GM21367 (cell line): ENCODE measurements at regions not wholly inside any gene's neighbourhood (a gene's known extent, or its start where the extent isn't known, plus 50 kb on each side); places are given as distances from the start of the nearest gene placed in this dataset.

ENCODE experiments used
- ATAC-seq: cut with Tn5 transposase; IDR thresholded peaks from one replicate; pipeline ENCODE4 v1.9.1; 2021; ENCODE audit not compliant: unreplicated experiment

GRCh38 chr6:144855375-144855774 is 570.2 kb downstream of the UTRN start:
- no peak for ATAC-seq

- no peak for ATAC-seq
These were observed 570.8 kb downstream of the UTRN start for GRCh38 chr6:144855812-144856531.

DNA sequence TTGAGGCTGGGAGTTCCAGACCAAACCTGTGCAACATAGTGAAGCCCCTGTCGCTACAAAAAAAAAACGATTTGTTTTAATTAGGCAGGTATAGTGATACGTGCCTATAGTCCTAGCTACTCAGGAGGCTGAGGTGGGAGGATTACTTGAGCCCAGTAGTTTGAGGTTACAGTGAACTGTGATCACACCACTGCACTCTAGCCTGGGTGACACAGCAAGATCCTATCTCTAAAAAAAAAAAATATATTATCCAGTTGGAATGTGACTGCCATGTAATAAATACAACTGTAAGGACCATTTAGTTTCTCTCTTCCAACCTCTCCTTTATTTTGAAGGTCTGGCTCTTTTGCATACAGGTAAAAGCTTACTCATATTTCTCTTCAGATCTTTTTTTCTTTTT is 571.5 kb downstream of the UTRN start:
- no peak for ATAC-seq

GRCh38 chr6:144857086-144857485 is 572.0 kb downstream of the UTRN start:
- ATAC-seq, result no peak

GRCh38 chr6:144862769-144863168 is 577.6 kb downstream of the UTRN start:
- no peak for ATAC-seq

GRCh38 chr6:144867761-144868160 is 582.6 kb downstream of the UTRN start:
- ATAC-seq, result no peak

DNA sequence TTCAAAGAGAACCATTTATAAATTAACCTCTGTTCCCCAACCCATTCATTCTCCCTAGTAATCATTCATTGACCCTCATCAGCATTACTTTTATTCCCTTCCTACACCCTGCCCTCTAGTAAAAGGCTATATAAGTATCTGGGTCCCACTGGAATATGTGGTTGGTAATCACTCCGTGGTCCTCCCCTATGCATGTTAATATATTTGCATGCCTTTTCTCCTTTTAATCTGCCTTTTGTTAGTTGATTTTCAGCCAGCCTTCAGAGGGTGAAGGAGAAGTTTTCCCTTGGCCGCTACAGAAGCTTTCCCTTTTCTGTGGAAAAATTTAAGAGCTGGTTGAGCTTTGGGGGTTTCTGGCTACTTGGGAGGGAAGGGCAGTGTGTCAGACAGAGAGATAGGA is 585.6 kb downstream of the UTRN start:
- ATAC-seq, result no peak

GRCh38 chr6:144873623-144874378 is 588.7 kb downstream of the UTRN start:
- no peak for ATAC-seq

GRCh38 chr6:144876689-144877088 is 591.6 kb downstream of the UTRN start:
- ATAC-seq, result no peak

GRCh38 chr6:144877118-144877517 is 592.0 kb downstream of the UTRN start:
- no peak for ATAC-seq

DNA sequence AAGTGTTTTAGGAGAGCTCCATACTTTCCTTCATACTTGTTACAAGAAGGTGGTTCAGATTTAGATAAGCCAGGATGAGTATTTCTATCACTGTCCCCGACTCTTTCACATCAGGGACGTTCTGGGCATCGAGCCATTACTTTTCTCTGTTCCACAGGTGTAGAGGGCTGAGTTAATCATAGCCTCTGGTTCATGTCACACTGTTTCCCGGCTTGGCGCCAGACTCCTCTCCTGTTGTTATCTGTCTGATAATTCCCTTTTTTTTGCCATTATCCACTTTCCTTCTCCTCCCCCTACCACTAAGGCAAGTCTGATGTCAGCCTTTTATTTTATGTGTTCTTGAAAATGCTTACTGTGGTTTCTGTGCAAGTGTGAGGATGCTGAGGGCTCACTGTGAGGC is 593.4 kb downstream of the UTRN start:
- no peak for ATAC-seq

GRCh38 chr6:144879436-144879835 is 594.3 kb downstream of the UTRN start:
- ATAC-seq, result no peak

- ATAC-seq, result no peak
These were observed 597.3 kb downstream of the UTRN start for GRCh38 chr6:144882425-144882824.

DNA sequence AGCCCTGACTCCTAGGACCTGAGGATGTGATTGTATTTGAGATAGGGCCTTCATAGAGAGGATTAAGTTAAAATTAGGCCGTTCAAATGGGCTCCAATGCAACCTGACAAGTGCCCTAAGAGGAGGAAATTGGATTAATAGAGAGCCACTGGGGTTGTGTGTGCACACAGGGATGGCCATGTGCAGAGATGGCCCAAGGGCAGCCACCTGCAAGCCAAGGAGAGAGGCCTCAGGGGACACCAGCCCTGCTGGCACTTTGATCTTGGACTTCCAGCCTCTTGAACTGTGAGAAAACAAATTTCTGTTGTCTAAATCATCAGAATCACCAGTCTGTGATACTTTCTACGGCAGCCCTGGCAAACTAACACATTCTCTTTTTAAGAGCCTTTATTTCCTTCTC is 598.8 kb downstream of the UTRN start:
- no peak for ATAC-seq

DNA sequence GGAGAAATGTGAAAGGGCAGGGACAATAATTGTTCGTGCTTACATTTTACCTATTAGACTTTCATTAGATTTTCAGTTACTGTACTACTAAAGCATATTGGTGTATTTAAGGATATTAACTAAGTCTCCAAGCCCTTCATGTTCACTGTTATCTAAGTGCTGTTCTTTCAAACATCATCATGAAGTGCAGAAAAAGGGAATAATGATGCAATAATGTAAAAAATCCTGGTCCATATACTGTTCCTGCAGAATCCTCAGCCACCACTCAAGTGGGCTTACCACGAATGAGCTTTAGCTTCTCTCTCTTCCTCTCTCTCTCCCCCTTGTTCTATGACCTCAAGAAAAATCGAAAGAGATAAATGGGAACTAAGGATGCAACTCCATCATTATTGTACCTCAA is 600.7 kb downstream of the UTRN start:
- no peak for ATAC-seq

DNA sequence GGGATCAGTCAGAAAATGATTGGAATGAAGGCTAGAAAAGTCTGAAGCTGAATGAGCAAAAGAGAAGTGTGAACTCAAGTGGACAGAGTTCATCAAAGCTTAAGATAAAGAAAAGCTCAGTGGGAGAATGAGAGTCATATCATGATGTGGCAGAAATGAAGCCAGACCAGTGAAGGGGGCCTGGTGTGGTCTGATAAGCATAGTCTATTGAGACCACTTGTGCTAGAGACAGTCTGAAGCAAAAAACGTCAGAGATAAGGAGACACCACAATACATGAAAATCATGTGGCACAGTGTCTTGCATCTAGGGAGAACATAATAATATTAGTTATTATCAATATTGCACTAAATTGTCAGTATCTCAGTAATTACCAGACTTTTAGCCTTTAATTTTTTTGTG is 601.5 kb downstream of the UTRN start:
- no peak for ATAC-seq

- ATAC-seq, result no peak
These were observed 603.5 kb downstream of the UTRN start for GRCh38 chr6:144888621-144889020.

DNA sequence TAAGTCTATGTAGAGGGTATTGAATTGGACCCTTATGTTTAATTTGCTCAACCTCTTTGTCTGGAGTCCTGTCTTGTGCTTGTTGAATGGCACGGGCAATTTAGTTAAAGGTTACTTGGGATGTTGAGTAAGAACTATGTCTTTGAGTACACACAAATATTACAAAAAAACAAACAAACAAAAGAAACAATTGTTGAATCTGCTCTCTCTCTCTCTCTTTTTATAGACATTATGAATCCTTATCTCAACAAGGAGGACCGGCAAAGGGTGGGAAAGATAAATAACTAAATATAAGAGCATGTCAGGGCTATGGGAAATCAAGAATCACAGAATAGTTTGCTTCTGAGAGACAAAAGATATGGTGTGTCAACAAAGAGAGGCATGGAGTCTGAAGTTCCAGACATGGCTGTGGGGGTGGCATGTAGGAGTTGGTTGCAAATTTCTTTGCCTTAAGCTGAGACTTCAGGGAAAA is 608.6 kb downstream of the UTRN start:
- ATAC-seq, result no peak

DNA sequence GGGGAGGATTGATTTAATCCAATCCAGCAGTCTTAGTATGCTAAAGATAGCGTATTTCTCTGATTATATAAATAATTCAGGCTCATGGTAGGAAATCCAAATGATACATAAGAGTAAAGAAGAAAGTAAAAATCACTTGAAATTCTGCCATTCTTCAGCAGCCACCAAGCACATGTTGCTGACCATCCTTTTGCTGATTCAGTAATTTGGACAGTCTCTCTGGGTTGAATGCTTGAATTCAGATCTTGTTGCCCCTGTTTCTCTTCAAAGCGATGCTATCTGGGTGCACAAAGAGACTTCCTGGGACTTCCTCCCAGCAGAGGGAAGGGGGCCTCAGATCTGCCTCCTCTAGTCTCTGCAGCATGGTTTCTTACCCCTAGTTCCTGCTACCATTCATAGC is 609.1 kb downstream of the UTRN start:
- no peak for ATAC-seq

DNA sequence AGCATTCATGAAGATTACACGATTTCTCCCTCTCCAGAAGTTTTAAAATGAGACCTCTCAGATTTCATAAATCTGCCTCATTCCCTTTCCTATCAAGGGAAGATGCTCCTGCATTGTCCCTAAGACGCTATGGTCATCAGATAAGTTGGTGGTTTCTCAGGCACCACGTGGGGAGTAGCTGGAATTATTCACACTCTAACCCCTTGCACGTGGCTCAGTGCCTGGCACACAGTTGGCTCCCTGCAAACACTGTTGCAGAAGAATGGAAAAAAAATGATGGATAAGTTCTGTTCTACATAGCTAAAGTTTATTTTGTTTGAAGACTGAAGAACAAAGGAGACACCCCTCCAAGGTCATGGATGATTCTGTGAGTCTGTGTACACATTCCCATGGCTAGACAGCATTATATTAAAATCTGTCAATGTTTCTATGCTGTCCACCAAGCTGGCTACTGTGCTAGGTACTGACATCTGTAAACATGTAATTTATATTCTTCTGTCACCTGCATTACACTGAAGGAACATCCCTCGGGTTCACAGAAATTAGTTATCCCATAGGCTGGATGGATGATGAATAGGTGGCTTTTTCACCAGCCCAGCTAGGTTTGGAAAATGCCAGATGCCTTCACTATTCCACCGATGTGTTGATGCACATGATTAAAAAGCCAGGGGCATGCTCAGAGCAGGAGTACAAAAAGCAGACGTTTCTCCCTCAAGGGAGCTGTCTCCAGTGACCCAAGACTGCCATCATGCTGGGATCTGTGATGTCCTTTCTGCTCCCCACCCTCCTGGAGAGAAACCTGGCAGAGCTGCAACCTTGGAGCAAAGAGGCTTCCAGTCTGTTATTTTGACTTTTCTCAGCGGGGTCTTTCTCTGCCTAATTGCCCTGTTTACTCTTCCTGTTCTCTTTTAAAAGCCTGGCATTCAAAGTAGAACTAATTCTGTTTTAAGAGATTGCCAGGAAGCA is 610.5 kb downstream of the UTRN start:
- ATAC-seq, result no peak

DNA sequence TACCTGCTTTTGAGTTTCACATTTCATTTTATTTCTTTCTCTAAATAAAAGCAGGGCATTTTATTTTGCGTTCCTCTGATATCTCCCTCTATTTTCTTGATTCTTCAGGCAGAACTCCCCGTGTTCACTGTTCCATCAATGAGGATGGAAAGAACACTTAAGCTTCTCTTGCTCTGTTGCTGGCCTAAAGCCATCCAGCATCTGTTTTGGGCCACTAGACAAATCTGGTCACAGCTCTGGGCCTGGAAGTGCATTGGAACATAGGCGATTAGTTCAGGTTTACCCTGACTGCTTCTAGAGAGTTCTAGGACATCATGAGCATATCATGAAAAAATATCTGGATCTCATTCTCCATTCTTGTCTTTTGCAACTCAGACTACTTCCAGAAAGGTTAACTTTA is 611.2 kb downstream of the UTRN start:
- no peak for ATAC-seq
